HCT116 (cell line): ENCODE measurements at regions not wholly inside any gene's neighbourhood (a gene's known extent, or its start where the extent isn't known, plus 50 kb on each side); places are given as distances from the start of the nearest gene placed in this dataset.

Source experiments
- ATAC-seq: fragments of 200-7000 bp; cut with Tn5 transposase; 2 replicates; pipeline ENCODE4 v1.9.1; 2020; ENCODE audit warnings: mild to moderate bottlenecking, moderate library complexity
- BruUV-seq: library from RNA; stranded (reverse); fragments of 400-500 nt; replicated peaks from 2 replicates; lab custom pipeline; 2021; lab: Mats Ljungman, UMichigan
- CTCF ChIA-PET: fragments of 300-600 bp; sonication (Branson Sonifier 250); formaldehyde crosslinking; loops from one replicate; lab custom pipeline; 2021; ENCODE audit warnings: antibody characterized with exemption; lab: Charles Lee
- POLR2A ChIA-PET: fragments of 300-600, 350-600 bp; sonication (Branson Sonifier 250); formaldehyde crosslinking; loops from one replicate; lab custom pipeline; 2021; ENCODE audit warnings: antibody characterized with exemption; lab: Charles Lee
- RAD21 ChIA-PET, 2 experiments: fragments of 300-600 bp; sonication (Branson Sonifier 250); formaldehyde crosslinking; loops; one replicate each; lab custom pipeline; 2023; ENCODE audit warnings: low total read pairs in 2 of 2; ENCODE audit not compliant: uncharacterized antibody in 2 of 2, unreplicated experiment in 2 of 2, low non-redundant PET in 1 of 2; lab: Charles Lee
- DNase-seq: peaks from one replicate; pipeline ENCODE4 v3.0.0-alpha.2; 2010; ENCODE audit warnings: low read depth, low spot score
- H2AFZ ChIP-seq: fragments of 200-600 bp; shearing (Covaris generic), sonication (generic); 2 replicates; pipeline ENCODE4 v1.6.1; 2017; ENCODE audit warnings: low read depth, mixed run types, mixed read lengths, antibody characterized with exemption, low read length; ENCODE audit not compliant: poor library complexity, severe bottlenecking
- H3K27ac ChIP-seq: 2 replicates; pipeline ENCODE4 v1.5.1; 2012; ENCODE audit warnings: low read depth, low read length
- H3K27me3 ChIP-seq: fragments of 200-600 bp; sonication (generic); 2 replicates; pipeline ENCODE4 v1.6.1; 2016; ENCODE audit warnings: mixed run types, low read length, mixed read lengths; ENCODE audit not compliant: insufficient read depth
- H3K36me3 ChIP-seq, 2 experiments: fragments of 200-500 bp in 1 of 2; fragments of 200-600 bp in 1 of 2; sonication (Bioruptor generic) in 1 of 2; sonication (generic) in 1 of 2; 2 replicates each; pipeline versions ENCODE4 v1.5.1 to v1.6.1; 2014 to 2016; ENCODE audit warnings: low read length in 2 of 2, inconsistent platforms in 1 of 2, mixed read lengths in 1 of 2, mixed run types in 1 of 2; ENCODE audit not compliant: insufficient read depth in 2 of 2, control insufficient read depth in 1 of 2
- H3K4me1 ChIP-seq, 2 experiments: fragments of 200-600 bp in 1 of 2; sonication (generic) in 1 of 2; 2 replicates each; pipeline versions ENCODE4 v1.5.1 to v1.6.1; 2012 to 2017; ENCODE audit warnings: low read length in 2 of 2, inconsistent platforms in 1 of 2, mild to moderate bottlenecking in 1 of 2, mixed read lengths in 1 of 2, mixed run types in 1 of 2, moderate library complexity in 1 of 2; ENCODE audit not compliant: insufficient read depth in 2 of 2, control insufficient read depth in 1 of 2
- H3K4me2 ChIP-seq: fragments of 200-600 bp; sonication (generic); 2 replicates; pipeline ENCODE4 v1.6.1; 2017; ENCODE audit warnings: mixed run types, low read length, mixed read lengths
- H3K4me3 ChIP-seq, 2 experiments: fragments of 200-600 bp in 1 of 2; sonication (generic) in 1 of 2; replicated peaks in 1 of 2; 2 replicates each; pipeline ENCODE4 v1.5.1; 2011 to 2016; ENCODE audit warnings: low read length in 2 of 2, control low read depth in 1 of 2, low read depth in 1 of 2, mild to moderate bottlenecking in 1 of 2, mixed read lengths in 1 of 2, mixed run types in 1 of 2
- H3K79me2 ChIP-seq: fragments of 200-600 bp; sonication (generic); 2 replicates; pipeline ENCODE4 v1.6.1; 2017; ENCODE audit warnings: mild to moderate bottlenecking, mixed run types, low read length, moderate library complexity, mixed read lengths; ENCODE audit not compliant: insufficient read depth
- H3K9ac ChIP-seq: fragments of 200-600 bp; sonication (generic); 2 replicates; pipeline ENCODE4 v1.6.1; 2016; ENCODE audit warnings: low read length, mixed read lengths
- H3K9me2 ChIP-seq: fragments of 200-600 bp; sonication (generic), shearing (Covaris generic); 2 replicates; pipeline ENCODE4 v1.6.1; 2017; ENCODE audit warnings: mixed run types, mild to moderate bottlenecking, moderate library complexity; ENCODE audit not compliant: insufficient read depth
- H3K9me3 ChIP-seq, 2 experiments: fragments of 200-500 bp in 1 of 2; fragments of 200-600 bp in 1 of 2; sonication (Bioruptor generic) in 1 of 2; sonication (generic) in 1 of 2; 2 replicates each; pipeline ENCODE4 v1.6.1; 2014 to 2017; ENCODE audit warnings: low read length in 2 of 2, mixed read lengths in 2 of 2, inconsistent platforms in 1 of 2, low read depth in 1 of 2, mild to moderate bottlenecking in 1 of 2, mixed run types in 1 of 2, moderate library complexity in 1 of 2; ENCODE audit not compliant: control insufficient read depth in 1 of 2, insufficient read depth in 1 of 2
- H4K20me1 ChIP-seq: fragments of 200-600 bp; sonication (generic), shearing (Covaris generic); 2 replicates; pipeline ENCODE4 v1.6.1; 2017; ENCODE audit warnings: mixed run types, mild to moderate bottlenecking, moderate library complexity; ENCODE audit not compliant: insufficient read depth
- CEBPB ChIP-seq: IDR thresholded peaks from 2 replicates; pipeline ENCODE4 v1.6.1; 2012; ENCODE audit warnings: low read depth
- EGR1 ChIP-seq: IDR thresholded peaks from 2 replicates; pipeline ENCODE4 v1.6.1; 2012; ENCODE audit warnings: low read depth
- EZH2phosphoT487 ChIP-seq: fragments of 200-600 bp; IDR thresholded peaks from 2 replicates; pipeline ENCODE4 v1.6.1; 2018; ENCODE audit warnings: antibody characterized with exemption, borderline replicate concordance
- POLR2A ChIP-seq: IDR thresholded peaks from 2 replicates; pipeline ENCODE4 v1.7.0; 2011; ENCODE audit warnings: borderline replicate concordance; ENCODE audit not compliant: insufficient read depth, insufficient read length; ENCODE audit errors: extremely low read depth
- POLR2AphosphoS5 ChIP-seq: IDR thresholded peaks from 2 replicates; pipeline ENCODE4 v1.6.1; 2011; ENCODE audit warnings: mild to moderate bottlenecking, low read depth, low read length, moderate library complexity
- SIN3A ChIP-seq: IDR thresholded peaks from 2 replicates; pipeline ENCODE4 v1.6.1; 2012; ENCODE audit warnings: low read depth
- SRF ChIP-seq: IDR thresholded peaks from 2 replicates; pipeline ENCODE4 v1.6.1; 2012; ENCODE audit warnings: low read depth
- TCF7L2 ChIP-seq: IDR thresholded peaks from 2 replicates; pipeline ENCODE4 v1.7.0; 2011; ENCODE audit warnings: borderline replicate concordance, inconsistent platforms; ENCODE audit not compliant: insufficient read depth, insufficient read length; ENCODE audit errors: extremely low read depth
- YY1 ChIP-seq: IDR thresholded peaks from 2 replicates; pipeline ENCODE4 v1.6.1; 2011; ENCODE audit warnings: low read length, low read depth, moderate library complexity, mild to moderate bottlenecking; ENCODE audit not compliant: insufficient replicate concordance; ENCODE audit errors: extremely low read depth
- ZFX ChIP-seq: fragments of 450-650 bp; IDR thresholded peaks from 2 replicates; pipeline ENCODE4 v1.6.1; 2017
- ZNF274 ChIP-seq: fragments of 200-500 bp; sonication (Bioruptor generic); IDR thresholded peaks from 2 replicates; pipeline ENCODE4 v1.6.1; 2014; ENCODE audit warnings: mild to moderate bottlenecking, low read depth, low read length, inconsistent platforms
- intact Hi-C: fragments of 100-400 bp; cut with micrococcal nuclease; formaldehyde crosslinking; loops from 2 replicates; pipeline ENCODE4 v1.10.0; 2022
- TF ChIP-seq, protein P1 (sequence below): IDR thresholded peaks from 2 replicates; pipeline ENCODE4 v1.6.1; 2012

DNA sequence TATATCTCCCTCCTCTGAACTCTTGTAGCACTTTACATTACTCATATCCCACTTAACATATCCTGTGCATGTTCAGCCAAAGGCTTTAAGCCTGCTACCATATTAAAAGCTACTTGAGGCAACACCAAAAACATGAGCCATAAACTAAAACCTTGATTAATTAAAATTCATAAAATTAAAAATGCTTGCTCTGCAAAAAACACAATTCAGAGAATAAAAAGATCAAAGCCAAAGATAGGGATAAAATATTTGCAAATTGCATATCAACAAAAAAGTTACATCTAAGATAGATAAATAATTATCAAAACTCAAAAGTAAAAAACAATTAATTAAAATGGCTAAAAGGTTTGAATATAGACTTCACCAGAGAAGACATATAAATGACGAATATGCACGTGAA, 495.4 kb upstream of the PIK3C3 start:
- ATAC-seq, result no peak

DNA sequence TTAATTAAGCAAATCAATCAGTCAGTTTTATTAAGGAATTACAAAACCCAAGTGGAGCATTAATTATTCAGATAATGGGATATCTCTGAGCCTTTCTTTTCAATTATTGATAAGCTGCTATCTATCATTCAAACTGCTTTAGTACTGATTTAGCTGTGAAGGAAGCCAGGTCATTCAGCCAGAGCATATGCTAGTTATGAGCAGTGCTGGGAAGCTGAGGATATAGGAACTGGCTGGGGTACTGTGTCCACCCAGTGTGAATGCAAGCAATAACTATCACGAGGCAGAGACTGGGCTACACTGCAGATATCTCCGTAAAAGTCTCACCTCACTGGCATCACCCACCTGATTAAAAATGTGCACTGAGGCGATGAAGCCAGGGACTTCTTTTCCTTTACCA, 496.7 kb upstream of the PIK3C3 start:
- Histone ChIP-seq H3K4me2 (no peak overlapping the region), H3K79me2 (no peaks in the 10 kb centered on the region), H3K36me3 (no peaks in the 10 kb centered on the region), H3K9me2 (no peaks in the 10 kb centered on the region), H3K27ac (no peak overlapping the region), H3K9ac (no peak overlapping the region), H4K20me1 (no peaks in the 10 kb centered on the region), H3K4me3 (no peak overlapping the region), H2AFZ (no peak overlapping the region), H3K27me3 (no peaks in the 10 kb centered on the region), H3K9me3 (peaks cover 7 to 14% of the 10 kb centered on the region in 2 experiments; a peak in 1 of 4 replicates), H3K4me1 (no peaks in the 10 kb centered on the region)
- ATAC-seq (no peak), DNase-seq (no peak)
- no TSS peak for BruUV-seq
- RAD21 ChIA-PET, result no interaction called here
- POLR2A ChIA-PET, result no interaction called here
- intact Hi-C loops, result no loop called here
- CTCF ChIA-PET, result no interaction called here
- TF ChIP-seq CEBPB (no peak), TCF7L2 (no peak), SIN3A (no peak)
- TF ChIP-seq, protein P1, sequence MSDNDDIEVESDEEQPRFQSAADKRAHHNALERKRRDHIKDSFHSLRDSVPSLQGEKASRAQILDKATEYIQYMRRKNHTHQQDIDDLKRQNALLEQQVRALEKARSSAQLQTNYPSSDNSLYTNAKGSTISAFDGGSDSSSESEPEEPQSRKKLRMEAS, result no peak

More for the DNA sequence above, 495.4 kb upstream of the PIK3C3 start:
- H3K9me3 ChIP-seq, result peaks cover 17% of the 10 kb centered on the region in 2 experiments; a peak in 2 of 4 replicates
- POLR2A ChIA-PET, result no interaction called here
- no peaks in the 10 kb centered on the region for H3K9me2 ChIP-seq
- H3K9ac ChIP-seq, result no peak overlapping the region
- H3K36me3 ChIP-seq, result no peaks in the 10 kb centered on the region
- DNase-seq, result no peak
- H4K20me1 ChIP-seq, result no peaks in the 10 kb centered on the region
- no TSS peak for BruUV-seq
- H3K4me3 ChIP-seq, result no peak overlapping the region
- TF ChIP-seq, protein P1, result no peak
- TF ChIP-seq ZFX, result no peak
- TF ChIP-seq EZH2phosphoT487, result no peak
- TF ChIP-seq SRF, result no peak
- TF ChIP-seq ZNF274, result no peak
- no peak for TF ChIP-seq POLR2A
- TF ChIP-seq EGR1, result no peak
- TF ChIP-seq SIN3A, result no peak
- TF ChIP-seq POLR2AphosphoS5, result no peak
- no peak for TF ChIP-seq YY1
- CTCF ChIA-PET, result no interaction called here
- H3K4me1 ChIP-seq, result no peaks in the 10 kb centered on the region
- RAD21 ChIA-PET, result no interaction called here
- H2AFZ ChIP-seq, result no peak overlapping the region
- H3K27me3 ChIP-seq, result no peaks in the 10 kb centered on the region
- no peak overlapping the region for H3K27ac ChIP-seq
- intact Hi-C loops, result no loop called here
- H3K79me2 ChIP-seq, result no peaks in the 10 kb centered on the region
- H3K4me2 ChIP-seq, result no peak overlapping the region
